HG03442 (cell line): ENCODE measurements at regions not wholly inside any gene's neighbourhood (a gene's known extent, or its start where the extent isn't known, plus 50 kb on each side); places are given as distances from the start of the nearest gene placed in this dataset.
"Not testable (repeated sequence)": the region's sequence is repeated elsewhere in the genome, so short reads cannot be mapped to it uniquely, and the experiment has no call there.

Experiments used
- ATAC-seq: cut with Tn5 transposase; IDR thresholded peaks from one replicate; pipeline ENCODE4 v1.9.1; 2021; ENCODE audit warnings: mild to moderate bottlenecking, moderate library complexity; ENCODE audit not compliant: unreplicated experiment

DNA sequence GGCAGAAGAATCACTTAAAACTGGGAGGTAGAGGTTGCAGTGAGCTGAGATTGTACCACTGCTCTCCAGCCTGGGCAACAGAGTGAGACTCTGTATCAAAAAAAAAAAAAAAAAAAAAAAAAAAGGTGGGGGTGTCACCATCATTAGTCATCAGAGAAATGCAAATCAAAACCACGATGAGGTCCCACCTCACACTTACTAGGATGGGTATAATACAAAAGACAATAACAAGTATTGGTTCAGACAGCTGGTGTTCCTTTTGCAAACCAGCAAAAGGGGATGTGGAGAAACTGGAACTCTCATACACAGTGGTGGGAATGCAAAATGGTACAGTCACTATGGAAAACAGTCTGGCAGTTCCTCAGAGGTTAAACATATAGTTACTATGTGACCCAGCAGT lies 78.7 kb upstream of the TSC22D2 start:
- ATAC-seq: peak; percentile 47

DNA sequence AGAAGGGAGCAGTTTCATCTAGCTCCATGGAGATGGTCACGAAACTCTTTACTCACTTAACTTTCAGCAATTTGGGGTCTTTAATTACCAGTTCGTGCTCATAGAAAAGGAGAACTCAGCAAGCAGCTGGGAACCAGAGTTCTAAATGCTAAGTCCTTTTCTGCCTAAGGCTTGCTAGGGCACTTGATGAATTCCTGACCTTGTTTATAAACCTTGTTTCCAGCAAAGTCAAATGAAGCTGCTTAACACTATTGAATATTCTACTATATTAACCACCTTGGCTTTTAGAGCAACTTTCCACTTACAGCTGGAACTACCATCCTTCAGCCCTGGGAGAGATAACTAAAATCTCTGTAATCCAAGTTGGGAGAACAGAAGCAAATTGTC lies 79.5 kb upstream of the TSC22D2 start:
- no peak for ATAC-seq

DNA sequence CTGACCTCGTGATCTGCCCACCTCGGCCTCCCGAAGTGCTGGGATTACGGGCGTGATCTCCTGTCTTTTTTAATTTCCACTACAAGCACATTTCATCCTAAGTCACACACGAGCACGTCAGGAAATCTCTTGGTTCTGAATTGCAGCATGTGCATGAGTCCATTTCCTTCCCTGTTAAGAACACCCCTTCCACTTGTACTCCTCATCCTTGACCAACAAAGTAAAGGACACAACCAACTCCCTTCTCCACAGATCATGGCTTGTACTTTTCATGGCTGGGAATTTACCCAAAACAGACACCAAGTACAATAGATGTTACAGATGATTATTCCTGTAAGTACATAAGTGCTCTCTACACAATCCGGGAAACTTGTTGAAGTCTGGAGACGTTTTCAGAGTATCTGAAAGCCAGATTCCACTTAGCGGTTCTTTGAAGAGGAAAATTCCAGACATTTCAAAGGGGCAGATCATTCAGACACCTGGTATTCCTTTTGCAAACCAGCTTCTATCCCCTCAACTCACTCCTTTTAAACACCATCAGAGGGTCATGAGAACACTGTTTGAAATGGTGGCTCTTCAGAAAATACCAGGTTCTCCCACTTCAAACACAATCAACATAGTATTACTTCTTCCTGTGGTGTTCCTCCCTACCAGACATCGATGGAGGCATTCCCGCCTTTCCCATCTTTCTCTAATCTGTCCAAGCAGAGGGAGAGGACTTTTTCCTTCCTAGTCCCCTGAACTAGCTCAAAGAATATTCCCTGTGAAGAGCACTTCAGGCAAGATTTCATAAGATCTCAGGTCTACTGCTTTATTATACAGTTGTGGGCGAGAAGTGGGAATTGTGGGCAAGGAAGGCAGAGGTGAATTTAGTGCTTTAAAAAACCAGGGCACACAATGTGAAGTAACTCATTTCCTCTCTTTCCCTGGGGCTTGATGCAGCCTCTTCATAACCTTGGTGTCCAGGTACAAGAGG lies 80.1 kb upstream of the TSC22D2 start:
- no peak for ATAC-seq

DNA sequence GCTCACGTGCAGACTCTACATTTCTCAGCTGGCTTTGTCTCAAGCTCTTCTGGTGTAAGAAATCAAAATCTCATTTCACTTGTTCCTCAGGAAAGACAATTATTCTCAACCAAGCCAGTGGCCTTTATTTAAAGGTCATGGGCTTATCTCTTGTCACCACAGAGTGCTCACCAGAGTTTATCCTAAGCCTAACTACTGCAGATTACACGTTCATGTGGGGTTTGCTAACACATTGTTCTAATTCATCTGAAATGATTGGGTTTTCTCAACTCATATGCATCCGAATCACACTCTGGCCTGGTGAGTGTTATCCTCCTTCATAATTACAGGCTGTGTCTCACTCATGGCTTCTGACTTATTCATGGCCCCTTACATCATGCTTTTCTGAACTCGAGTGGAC lies 83.3 kb upstream of the TSC22D2 start:
- ATAC-seq: no peak

DNA sequence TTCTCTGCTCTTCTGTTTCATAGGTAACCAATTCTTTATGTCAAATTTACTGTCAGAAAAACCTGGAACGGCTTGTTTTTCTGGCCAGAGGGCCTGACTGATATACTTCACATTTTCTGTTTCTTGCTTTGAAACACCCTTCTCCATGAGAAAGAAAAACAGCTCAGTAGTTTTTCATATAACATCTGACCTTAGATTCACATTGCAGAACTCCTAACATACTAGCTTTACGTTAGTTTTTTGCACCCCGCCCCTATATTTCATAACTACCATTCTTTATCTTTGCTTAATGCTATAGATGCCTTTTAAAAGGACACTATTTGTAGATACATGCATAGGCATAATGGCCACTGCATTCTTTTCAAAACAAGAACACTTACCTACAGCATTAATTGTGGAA lies 83.9 kb upstream of the TSC22D2 start:
- ATAC-seq: no peak

DNA sequence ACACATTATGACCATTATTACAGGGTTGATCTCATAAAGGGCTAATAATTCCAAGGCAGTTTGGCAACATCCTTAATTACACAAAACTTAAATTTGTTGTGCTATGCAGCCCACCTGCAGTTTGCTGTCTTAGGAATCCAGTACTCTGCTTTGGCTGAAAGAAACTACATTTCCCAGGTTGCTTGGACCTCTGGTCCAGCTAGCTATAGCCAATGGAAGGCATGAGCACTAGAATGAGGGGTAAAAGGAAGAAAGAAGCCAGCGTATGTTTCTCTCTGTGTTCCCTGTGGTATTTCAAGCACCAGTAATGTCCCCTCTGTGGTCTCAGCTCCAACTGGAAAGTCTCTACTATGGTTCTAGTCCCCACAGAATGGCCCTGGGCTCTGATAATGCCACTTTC lies 84.3 kb upstream of the TSC22D2 start:
- ATAC-seq: no peak

DNA sequence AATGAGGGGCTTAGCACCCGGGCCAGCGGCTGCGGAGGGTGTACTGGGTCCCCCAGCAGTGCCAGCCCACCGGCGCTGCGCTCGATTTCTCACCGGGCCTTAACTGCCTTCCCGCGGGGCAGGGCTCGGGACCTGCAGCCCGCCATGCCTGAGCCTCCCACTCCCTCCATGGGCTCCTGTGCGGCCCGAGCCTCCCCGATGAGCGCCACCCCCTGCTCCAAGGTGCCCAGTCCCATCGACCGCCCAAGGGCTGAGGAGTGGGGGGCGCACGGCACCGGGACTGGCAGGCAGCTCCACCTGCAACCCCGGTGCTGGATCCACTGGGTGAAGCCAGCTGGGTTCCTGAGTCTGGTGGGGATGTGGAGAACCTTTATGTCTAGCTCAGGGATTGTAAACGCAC lies 85.0 kb upstream of the TSC22D2 start:
- ATAC-seq: not testable (repeated sequence)

DNA sequence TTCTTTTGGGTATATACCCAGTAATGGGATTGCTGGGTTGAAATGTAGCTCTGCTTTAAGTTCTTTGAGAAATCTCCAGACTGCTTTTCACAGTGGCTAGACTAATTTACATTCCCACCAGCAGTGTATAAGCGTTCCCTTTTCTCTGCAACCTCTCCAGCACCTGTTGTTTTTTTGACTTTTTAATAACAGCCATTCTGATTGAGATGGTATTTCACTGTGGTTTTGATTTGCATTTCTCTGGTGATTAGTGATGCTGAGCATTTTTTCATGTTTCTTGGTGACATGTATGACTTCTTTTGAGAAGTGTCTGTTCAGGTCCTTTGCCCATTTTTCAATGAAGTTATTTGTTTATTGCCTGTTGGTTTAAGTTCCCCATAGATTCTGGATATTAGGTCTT lies 87.1 kb upstream of the TSC22D2 start:
- not testable (repeated sequence) for ATAC-seq

DNA sequence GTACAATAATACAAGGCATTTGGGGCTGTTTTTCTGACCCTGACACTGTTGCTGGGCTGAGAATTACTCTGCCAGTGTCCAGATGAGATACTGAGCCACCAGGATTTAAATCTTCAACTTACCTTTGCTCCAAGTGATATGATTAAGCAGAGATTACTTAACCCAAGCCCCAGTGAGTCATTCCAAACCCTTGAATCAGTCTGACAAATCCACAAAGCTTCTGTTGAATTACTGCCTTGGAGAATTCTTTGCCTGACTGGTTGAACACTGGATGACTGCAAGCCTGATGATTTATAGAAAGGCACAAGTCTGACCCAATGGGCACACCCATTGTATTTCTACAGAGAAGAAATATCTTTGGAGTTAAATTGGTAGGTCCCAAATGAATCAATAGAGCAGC lies 88.2 kb upstream of the TSC22D2 start:
- no peak for ATAC-seq

DNA sequence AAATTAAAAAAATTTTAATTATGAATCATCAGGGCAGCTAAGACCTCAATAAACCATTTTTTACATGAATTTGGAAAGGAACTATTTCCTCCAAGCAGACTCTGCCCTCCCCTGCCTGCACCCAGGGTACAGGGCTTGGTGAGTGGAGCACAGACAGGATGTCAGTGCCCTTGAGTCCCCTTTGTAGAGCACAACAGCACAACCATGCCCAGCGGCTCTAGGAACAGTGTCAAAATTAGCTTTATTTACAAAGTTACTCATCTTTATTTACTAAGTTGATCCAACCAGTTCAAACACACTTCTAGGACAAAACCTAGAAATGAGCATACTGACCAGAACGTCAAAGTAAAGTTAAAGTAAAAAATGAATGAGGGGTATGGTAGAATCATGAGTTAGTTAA lies 90.6 kb upstream of the TSC22D2 start:
- no peak for ATAC-seq

DNA sequence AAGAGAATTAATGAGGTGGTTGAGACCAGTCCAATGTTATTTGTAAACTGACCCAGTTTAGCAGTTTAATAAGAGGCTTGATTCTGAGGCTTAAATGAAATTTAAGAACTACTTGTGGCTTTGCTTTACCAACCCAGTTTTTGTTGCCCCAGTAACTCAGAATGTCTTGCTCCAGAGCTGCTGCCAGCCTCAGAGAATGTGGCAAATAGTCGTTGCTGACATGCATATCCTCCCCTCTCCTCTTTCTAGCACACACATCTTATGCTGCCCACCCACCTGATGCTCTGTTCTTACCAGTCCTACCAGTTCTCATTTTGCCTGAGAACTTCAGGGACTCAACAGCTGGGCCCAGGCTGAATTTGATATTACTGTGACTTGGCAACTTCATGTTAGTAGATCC lies 92.4 kb upstream of the TSC22D2 start:
- no peak for ATAC-seq

DNA sequence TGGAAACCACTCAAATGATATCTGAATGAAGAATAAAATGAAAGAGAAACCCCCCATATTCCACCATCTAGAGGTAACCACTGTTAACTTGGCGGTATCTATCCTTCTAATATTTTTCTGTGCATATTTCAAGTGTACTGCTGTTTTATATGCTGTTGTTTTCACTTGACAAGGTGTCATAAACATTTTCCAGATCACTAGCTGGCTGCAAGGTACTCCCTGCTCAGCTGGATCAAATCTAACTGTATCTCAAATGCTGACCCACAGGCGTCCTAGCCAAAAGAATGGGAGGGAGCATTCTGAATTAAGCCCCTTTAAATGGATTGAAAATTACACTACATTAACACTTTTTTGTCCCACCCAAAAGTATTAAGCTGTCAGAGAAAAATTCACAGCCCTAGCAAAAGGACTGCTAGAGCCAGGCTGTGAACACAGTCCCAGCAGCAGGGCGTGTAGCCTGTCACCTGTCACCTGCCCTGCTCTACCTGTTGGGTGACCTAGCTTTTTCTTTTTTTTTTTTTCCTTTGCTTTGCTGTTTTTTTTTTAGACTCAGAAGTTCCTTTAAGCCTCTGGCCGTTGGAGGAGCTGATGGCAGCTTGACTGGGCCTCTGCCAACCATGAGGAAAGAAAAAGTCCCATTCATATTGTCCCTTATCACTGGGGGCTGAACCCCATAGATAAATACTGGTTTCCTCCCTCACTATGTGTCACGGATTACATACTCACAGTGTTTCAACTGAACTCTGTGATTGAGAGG lies 93.7 kb upstream of the TSC22D2 start:
- no peak for ATAC-seq

DNA sequence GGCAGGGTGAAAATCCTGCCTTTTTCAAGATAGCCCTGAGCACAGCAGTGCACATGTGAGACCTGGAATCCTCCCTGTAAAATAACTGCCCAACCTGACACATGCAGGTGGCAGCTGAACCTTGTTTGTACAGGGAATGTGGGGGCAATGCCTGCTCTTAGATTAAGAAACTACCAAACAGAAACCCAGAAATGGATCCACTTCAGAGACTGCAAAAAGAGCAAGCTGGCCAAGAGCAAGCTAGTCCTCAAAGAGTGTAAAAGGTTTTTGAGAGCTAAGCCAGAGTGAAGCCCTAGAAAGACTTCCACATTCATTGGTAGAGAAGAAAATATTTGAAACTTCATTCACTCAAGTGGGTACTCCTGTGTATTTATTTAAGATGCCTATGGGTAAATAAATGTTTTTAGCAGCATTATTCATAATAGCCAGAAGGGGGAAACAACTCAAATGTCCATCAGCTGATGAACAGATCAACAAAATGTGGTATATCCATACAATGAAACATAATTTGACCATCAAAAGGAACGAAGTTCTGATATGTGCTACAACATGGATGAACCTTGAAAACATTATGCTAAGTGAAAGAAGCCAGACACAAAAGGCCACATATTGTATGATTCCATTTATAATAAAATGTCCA lies 96.0 kb upstream of the TSC22D2 start:
- no peak for ATAC-seq

DNA sequence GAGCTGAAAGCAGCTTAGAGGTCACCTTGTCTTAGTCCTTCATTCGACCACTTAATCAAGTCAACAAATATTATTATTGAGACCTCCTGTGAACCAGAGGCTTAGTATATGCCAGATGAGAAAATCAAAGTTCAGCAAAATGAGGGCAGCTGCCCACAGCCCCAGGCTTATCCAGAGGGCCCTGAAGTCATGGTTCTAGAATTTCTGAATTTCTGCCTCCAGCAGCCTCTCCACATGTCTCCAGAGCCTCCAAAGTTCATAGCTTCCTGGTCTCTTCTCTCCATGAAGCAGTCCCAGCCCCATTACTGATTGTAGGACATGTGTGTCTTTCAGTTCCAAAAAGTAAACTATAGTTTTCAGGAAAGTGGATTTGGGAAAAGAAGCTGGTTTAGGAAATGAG lies 96.9 kb upstream of the TSC22D2 start:
- ATAC-seq: no peak

DNA sequence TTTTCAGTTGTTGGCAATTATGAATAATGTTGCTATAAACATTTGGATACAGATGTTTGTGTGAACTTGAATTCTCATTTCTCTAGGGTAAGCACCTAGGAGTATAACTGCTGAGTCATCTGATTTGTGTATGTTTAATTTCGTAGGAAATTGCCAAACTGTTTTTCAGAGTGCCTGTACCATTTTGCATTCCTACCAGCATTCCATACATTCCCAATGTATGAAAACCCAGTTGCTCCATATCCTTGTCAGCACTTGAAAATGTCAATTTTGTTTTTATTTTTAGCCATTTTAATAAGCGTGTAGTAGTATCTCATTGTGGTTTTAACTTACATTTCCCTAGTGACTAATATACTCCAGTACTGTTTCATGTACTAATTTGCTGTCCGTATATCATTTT lies 98.5 kb upstream of the TSC22D2 start:
- ATAC-seq: no peak

DNA sequence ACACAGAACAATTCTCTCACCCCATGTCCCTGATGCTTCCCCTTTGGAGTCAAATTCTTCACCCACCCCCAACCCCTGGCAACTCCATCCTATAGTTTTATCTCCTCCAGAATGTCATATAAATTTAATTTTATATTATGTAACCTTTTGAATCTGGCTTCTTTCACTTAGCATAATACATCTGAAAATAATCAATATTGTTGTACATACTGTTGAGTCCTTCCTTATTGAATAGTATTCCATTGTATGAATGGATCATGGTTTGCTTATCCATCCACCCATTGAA lies 98.9 kb upstream of the TSC22D2 start:
- ATAC-seq: no peak

DNA sequence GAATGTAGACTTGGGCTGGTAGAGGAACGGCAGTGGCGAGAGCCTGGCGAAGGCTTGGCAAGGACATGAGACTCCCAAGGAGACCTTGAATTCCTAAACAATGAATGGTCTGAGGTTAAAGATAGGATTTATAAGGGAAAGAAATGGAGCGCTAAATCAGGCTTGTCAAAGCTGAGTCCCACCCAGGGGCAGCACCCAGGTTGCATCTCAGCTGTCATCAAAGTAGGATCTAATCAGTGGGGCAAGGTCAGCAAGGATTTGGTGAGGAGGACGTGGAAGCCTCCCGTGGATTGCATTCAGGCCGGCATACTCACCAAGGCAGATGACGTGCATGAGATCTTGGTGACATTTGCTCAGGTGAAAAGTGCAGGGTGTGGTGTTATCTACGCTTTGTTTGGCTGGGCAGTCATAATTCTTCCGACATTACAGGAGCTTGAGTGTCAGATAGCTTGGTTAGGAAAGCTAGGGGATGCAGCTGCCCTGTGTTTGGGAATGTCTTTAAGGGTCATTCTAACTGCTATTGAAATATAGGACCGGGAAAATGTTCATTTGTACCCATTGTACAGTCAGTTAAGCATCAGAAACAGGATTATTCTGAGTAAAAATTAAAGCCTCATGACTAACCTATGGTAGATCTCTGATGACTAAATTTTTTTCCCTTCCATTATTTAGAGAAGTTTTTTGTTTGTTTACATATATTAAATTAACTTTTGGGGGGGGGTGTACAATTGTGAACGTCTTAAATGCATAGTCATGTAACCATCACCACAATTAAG lies 99.4 kb upstream of the TSC22D2 start:
- no peak for ATAC-seq

DNA sequence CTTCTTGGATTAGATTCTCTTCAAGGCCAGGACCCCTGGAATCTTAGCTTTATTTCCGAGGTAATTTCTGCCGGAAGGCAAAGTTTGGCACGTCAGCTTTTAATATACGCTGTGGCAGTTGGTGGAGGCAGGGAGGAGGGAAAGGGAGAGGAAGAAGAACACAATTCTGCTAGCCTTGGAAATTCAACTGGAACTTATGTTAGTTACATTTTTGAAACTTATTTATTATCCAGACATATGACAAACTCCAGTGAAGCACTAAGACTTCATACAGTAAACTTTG lies 100.1 kb upstream of the TSC22D2 start:
- ATAC-seq: no peak

DNA sequence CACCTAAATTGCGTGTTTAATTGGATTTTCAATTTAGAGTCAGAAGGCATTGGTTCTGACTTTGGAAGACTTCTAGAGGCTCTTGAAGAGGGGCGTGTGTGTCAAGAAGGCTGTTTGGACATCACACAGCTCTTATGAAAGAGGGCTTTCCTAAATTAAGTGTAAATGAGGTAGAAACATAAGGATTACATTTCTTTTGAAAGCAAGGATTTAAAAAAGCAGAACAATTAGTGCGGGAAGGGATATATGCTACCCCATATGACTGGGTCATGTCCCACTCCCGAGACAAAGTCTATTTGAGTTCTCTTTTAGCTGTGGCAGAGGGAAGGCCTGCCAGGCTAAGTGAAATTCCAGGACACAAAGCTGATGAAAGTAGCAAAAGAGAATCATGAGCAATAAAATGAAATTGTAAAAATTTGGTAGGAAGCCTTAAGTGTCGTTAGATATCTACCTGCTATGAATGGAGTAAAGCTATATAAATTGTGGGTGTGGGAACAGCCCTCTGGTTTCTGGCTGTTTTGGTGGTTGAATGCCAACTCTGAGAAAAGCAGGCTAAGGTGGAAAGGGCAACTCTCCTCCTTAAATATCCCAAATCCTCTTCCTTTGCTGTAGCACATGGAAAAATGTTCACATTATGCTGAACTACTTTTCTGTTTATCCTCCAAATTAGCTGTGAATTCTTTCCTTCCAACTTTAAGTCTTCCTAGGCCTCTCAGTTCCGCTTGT lies 100.6 kb upstream of the TSC22D2 start:
- no peak for ATAC-seq

DNA sequence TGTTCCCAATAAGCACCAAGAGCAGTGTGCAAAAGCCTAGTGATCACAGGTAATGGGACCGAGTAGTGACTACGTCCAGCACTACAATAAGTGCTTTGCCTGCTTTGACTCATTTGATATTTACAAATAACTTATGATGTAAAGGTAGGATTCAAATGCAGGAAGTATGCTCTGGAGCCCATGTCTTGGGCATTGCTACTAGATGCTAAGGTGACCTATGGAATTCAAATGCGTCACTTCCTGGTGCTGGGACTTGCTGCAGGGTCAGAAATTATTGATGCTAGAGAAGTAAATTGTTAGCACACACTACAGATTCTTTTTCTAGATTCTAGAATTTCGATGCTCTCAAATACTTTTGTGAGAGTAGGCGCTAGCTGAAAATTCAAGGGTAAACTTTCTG lies 101.2 kb upstream of the TSC22D2 start:
- ATAC-seq: no peak

DNA sequence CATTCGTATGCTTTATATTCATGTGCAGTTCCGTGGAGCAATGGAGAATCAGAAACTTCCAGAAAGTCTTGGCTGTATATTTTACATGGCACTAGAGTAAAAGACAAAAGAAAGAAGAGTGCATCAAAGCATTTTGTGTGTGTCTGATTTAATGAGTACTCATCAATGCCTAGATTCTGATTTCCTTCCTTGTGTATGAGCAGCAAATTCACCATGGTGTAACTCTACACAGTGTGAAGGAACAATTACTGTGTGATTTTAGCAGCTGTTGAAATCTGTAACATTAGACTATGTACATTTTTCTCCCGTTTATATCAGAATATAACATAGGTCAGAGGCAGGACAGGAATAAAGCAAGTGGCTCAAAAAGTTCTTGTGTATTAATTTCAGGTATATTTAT lies 102.0 kb upstream of the TSC22D2 start:
- no peak for ATAC-seq
